Endothelial cell of umbilical vein (primary cell): ENCODE measurements at regions not wholly inside any gene's neighbourhood (a gene's known extent, or its start where the extent isn't known, plus 50 kb on each side); places are given as distances from the start of the nearest gene placed in this dataset.

Experiments
- POLR2A ChIP-seq: IDR thresholded peaks from 2 replicates; pipeline ENCODE4 v1.6.1; 2012; ENCODE audit warnings: low read depth, mild to moderate bottlenecking, control low read depth, low read length
- POLR2AphosphoS5 ChIP-seq: IDR thresholded peaks from 2 replicates; pipeline ENCODE4 v1.6.1; 2012; ENCODE audit warnings: low read depth, mild to moderate bottlenecking, control low read depth, low read length, moderate library complexity; ENCODE audit not compliant: insufficient read depth
- TF ChIP-seq, protein P1 (sequence below), 2 donors: IDR thresholded peaks; 1 replicate in 1 of 2; 2 replicates in 1 of 2; pipeline ENCODE4 v1.5.1; 2011; ENCODE audit warnings: low read length in 2 of 2, mild to moderate bottlenecking in 2 of 2, moderate library complexity in 2 of 2, control low read depth in 1 of 2, inconsistent platforms in 1 of 2, low read depth in 1 of 2; ENCODE audit not compliant: insufficient read depth in 1 of 2; ENCODE audit errors: extremely low read depth in 1 of 2

DNA sequence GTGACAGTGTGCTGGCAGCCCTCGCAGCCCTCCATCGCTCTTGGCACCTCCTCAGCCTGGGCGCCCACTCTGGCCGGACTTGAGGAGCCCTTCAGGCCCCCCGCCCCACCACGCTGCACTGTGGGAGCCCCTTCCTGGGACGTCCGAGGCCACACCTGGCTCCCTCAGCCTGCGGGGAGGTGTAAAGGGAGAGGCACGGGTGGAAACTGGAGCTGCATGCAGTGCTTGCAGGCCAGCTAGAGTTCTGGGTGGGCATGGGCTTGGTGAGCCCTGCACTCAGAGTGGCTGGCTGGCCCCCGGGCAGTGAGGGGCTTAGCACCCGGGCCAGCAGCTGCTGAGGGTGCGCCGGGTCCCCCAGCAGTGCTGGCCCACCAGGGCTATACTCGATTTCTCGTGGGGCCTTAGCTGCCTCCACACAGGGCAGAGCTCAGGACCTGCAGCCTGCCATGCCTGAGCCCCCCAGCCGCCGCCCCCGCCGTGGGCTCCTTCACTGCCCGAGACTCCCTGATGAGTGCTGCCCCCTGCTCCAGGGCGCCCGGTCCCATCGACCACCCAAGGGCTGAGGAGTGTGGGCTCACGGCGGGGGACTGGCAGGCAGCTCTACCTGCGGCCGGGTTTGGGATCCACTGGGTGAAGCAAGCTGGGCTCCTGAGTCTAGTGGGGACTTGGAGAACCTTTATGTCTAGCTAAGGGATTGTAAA lies 1672.7 kb upstream of the PCDH7 start:
- TF ChIP-seq POLR2AphosphoS5 (no peak), POLR2A (no peak)
- TF ChIP-seq, protein P1, sequence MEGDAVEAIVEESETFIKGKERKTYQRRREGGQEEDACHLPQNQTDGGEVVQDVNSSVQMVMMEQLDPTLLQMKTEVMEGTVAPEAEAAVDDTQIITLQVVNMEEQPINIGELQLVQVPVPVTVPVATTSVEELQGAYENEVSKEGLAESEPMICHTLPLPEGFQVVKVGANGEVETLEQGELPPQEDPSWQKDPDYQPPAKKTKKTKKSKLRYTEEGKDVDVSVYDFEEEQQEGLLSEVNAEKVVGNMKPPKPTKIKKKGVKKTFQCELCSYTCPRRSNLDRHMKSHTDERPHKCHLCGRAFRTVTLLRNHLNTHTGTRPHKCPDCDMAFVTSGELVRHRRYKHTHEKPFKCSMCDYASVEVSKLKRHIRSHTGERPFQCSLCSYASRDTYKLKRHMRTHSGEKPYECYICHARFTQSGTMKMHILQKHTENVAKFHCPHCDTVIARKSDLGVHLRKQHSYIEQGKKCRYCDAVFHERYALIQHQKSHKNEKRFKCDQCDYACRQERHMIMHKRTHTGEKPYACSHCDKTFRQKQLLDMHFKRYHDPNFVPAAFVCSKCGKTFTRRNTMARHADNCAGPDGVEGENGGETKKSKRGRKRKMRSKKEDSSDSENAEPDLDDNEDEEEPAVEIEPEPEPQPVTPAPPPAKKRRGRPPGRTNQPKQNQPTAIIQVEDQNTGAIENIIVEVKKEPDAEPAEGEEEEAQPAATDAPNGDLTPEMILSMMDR (IDR thresholded peaks at IDR 0.05; ENCODE audit: extremely low read depth in 1 of 2, insufficient read depth in 1 of 2, low read depth in 1 of 2, low read length in 2 of 2), result no peak
